ENCODE measurements at regions not wholly inside any gene's neighbourhood (a gene's known extent, or its start where the extent isn't known, plus 50 kb on each side); places are given as distances from the start of the nearest gene placed in this dataset.
A peak's percentile ranks its signal among the peaks of the same experiment; 100 is the strongest.

DNA sequence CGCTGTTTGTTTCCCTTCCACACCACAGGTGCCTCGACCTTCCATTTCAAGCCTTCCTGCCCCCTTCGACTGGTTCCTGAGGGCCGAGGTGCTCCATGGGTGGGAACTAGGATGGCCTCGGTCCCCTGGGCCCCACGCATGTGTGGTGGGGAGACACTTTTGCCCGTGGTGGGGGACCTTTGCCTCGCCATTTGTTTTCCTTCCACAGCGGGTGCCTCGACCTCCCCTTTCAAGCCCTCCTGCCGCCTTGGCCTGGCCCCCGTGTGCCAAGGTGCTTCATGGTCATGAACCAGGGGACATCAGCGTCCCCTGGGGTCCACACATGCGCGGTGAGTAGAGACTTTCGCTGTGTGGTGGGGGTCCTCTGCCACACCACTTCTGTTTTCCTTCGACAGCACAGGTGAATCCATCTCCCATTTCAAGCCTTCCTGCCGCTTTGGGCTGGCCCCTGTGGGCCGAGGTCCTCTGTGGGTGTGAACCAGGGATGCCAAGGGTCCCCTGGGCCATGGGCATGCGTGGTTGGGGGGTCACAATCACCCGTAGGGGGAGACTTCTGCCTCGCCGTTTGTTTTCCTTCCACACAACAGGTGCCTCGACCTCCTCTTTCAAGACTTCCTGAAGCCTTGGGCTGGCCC, 364.4 kb downstream of the ALG10 start:
- no peaks in the 10 kb centered on the region for H3K36me3 Mint-ChIP-seq
- Histone ChIP-seq H3K27ac (ENCODE audit: low read depth, low read length) (no peak overlapping the region), H3K36me3 (ENCODE audit: insufficient read depth, low read length) (no peaks in the 10 kb centered on the region), H3K9me3 (ENCODE audit: control insufficient read depth in 1 of 2, low read length in 2 of 2) (no peaks in the 10 kb centered on the region), H3K27me3 (ENCODE audit: insufficient read depth, low read length) (no peaks in the 10 kb centered on the region), H3K4me1 (ENCODE audit: insufficient read depth, low read length) (no peaks in the 10 kb centered on the region), H3K4me3 (ENCODE audit: low read length in 2 of 2) (no peak overlapping the region)
- no peak overlapping the region for H3K27ac Mint-ChIP-seq
- CTCF ChIA-PET (ENCODE audit: partially characterized antibody): no interaction called here
- no peaks in the 10 kb centered on the region for H3K27me3 Mint-ChIP-seq
- DNase-seq: peak in 1 of 5 donors; percentile 17
- H3K4me1 Mint-ChIP-seq: no peaks in the 10 kb centered on the region
- peaks cover 0 to 38% (median 22%) of the 10 kb centered on the region in 8 donors for H3K9me3 Mint-ChIP-seq
- H3K4me3 Mint-ChIP-seq: no peak overlapping the region
- intact Hi-C loops (cut with micrococcal nuclease): no loop called here
- POLR2A ChIA-PET (ENCODE audit: partially characterized antibody): no interaction called here

DNA sequence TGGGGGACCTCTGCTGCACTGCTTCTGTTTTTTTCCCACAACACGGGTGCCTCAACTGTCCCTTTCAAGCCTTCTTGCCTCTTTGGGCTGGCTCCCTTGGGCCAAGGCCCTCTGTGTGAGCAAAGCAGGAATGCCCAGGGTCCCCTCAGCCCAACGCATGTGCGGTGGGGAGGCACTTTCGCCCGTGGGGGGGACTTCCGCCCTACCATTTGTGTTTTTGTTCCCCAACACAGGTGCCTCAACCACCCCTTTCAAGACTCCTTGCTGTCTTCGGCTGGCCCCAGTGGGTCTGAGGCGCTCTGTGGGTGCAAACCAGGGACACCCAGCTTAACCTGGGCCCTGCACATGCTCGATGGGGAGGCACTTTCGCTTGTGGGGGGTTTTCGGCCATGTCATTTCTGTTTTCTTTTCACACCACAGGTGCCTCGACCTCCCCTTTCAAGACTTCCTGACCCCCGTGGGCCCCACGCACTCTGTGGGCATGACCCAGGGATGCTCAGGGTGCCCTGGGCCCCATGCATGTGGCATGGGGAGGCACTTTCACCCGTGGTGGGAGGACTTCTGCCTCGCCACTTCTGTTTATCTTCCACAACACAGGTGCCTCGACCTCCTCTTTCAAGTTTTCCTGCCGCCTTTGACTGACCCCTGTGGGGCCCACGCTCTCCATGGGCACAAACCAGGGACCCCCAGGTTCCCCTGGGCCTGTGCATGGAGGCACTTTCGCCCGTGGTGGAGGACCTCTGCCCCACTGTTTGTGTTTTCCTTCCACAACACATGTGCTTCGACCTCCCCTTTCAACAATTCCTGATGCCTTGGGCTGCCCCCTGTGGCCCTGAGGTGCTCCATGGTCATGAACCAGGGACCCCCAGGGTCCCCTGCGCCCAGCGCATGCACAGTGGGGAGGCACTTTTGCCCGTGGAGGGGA, 365.7 kb downstream of the ALG10 start:
- H3K4me3 ChIP-seq (ENCODE audit: low read length in 2 of 2): no peak overlapping the region
- H3K27ac ChIP-seq (ENCODE audit: low read depth, low read length): no peak overlapping the region
- no peak overlapping the region for H3K27ac Mint-ChIP-seq
- H3K4me1 ChIP-seq (ENCODE audit: insufficient read depth, low read length): no peaks in the 10 kb centered on the region
- H3K4me3 Mint-ChIP-seq: no peak overlapping the region
- H3K27me3 Mint-ChIP-seq: no peaks in the 10 kb centered on the region
- no peaks in the 10 kb centered on the region for H3K27me3 ChIP-seq (ENCODE audit: insufficient read depth, low read length)
- ChIA-PET CTCF (ENCODE audit: partially characterized antibody) (no interaction called here), POLR2A (ENCODE audit: partially characterized antibody) (no interaction called here)
- H3K9me3 ChIP-seq (ENCODE audit: control insufficient read depth in 1 of 2, low read length in 2 of 2): no peaks in the 10 kb centered on the region
- no peaks in the 10 kb centered on the region for H3K36me3 Mint-ChIP-seq
- intact Hi-C loops (cut with micrococcal nuclease): no loop called here
- DNase-seq: peak in 1 of 5 donors; percentile 20
- peaks cover 0 to 35% (median 20%) of the 10 kb centered on the region in 8 donors for H3K9me3 Mint-ChIP-seq
- no peaks in the 10 kb centered on the region for H3K4me1 Mint-ChIP-seq
- H3K36me3 ChIP-seq (ENCODE audit: insufficient read depth, low read length): no peaks in the 10 kb centered on the region

DNA sequence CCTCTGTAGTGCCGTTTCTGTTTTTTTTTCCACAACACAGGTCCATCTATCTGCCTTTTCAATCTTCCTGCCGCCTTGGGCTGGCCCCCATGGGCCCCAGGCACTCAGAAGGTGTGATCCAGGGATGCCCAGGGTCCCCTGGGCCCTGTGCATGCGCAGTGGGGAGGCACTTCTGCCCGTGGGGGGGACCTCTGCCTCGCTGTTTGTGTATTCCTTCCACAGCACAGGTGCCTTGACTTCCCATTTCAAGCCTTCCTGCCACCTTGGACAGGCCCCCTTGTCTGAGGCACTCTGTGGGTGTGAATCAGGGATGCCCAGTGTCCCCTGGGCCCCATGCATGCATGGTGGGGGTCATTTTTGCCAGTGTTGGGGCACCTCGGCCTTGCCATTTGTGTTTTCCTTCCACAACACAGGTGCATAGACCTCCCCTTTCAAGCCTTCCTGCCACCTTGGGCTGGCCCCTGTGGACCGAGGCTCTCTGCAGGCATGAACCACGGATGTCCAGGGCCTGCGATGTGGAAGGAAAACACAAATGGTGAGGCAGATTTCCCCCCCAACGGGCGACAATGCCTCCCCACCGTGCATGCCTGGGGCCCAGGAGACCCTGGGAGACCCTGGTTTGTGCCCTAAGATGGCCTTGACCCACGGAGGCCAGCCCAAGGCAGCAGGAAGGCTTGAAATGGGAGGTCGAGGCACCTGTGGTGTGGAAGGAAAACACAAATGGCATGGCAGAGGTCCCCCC, 366.5 kb downstream of the ALG10 start:
- H3K36me3 ChIP-seq (ENCODE audit: insufficient read depth, low read length): no peaks in the 10 kb centered on the region

DNA sequence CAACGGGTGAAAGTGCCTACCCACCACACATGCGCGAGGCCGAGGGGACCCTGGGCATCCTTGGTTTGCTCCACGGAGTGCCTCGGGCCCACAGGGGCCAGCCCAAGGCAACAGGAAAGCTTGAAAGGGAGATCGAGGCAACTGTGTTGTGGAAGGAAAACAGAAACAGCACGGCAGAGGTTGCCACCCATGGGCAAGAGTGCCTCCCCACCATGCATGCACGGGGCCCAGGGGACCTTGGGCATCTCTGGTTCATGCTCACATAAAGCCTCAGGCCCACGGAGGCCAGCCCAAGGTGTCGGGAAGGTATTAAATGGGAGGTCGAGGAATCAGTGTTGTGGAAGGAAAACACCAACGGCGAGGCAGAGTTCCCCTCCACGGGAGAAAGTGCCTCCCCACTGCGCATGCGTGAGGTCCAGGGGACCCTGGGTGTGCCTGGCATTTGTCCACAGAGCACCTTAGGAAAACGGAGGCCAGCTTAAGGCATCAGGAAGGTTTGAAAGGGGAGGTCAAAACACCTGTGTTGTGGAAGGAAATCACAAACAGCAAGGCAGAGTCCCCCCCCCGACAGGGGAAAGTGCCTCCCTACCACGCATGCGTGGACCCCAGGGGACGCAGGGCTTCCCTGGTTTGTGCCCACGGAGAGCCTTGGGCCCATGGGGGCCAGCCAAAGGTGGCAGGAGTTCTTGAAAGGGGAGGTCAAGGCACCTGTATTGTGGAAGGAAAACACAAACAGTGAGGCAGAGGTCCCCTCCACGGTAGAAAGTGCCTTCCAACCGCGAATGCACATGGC, 367.3 kb downstream of the ALG10 start:
- Histone ChIP-seq H3K36me3 (ENCODE audit: insufficient read depth, low read length) (no peaks in the 10 kb centered on the region), H3K9me3 (ENCODE audit: control insufficient read depth in 1 of 2, low read length in 2 of 2) (no peaks in the 10 kb centered on the region), H3K27ac (ENCODE audit: low read depth, low read length) (no peak overlapping the region), H3K27me3 (ENCODE audit: insufficient read depth, low read length) (no peaks in the 10 kb centered on the region), H3K4me3 (ENCODE audit: low read length in 2 of 2) (no peak overlapping the region), H3K4me1 (ENCODE audit: insufficient read depth, low read length) (no peaks in the 10 kb centered on the region)
- no peak for DNase-seq
- intact Hi-C loops (cut with micrococcal nuclease): no loop called here
- POLR2A ChIA-PET (ENCODE audit: partially characterized antibody): no interaction called here
- H3K4me3 Mint-ChIP-seq: no peak overlapping the region
- H3K27ac Mint-ChIP-seq: no peak overlapping the region
- CTCF ChIA-PET (ENCODE audit: partially characterized antibody): no interaction called here
- no peaks in the 10 kb centered on the region for H3K4me1 Mint-ChIP-seq
- no peaks in the 10 kb centered on the region for H3K27me3 Mint-ChIP-seq
- no peaks in the 10 kb centered on the region for H3K36me3 Mint-ChIP-seq
- peaks cover 0 to 40% (median 21%) of the 10 kb centered on the region in 8 donors for H3K9me3 Mint-ChIP-seq

More for the DNA sequence above, 366.5 kb downstream of the ALG10 start:
- intact Hi-C loops (cut with micrococcal nuclease): no loop called here
- no peak overlapping the region for H3K27ac Mint-ChIP-seq
- no peaks in the 10 kb centered on the region for H3K36me3 Mint-ChIP-seq
- no peak overlapping the region for H3K27ac ChIP-seq (ENCODE audit: low read depth, low read length)
- H3K27me3 Mint-ChIP-seq: no peaks in the 10 kb centered on the region
- H3K9me3 Mint-ChIP-seq: peaks cover 0 to 37% (median 19%) of the 10 kb centered on the region in 8 donors
- H3K4me3 ChIP-seq (ENCODE audit: low read length in 2 of 2): no peak overlapping the region
- CTCF ChIA-PET (ENCODE audit: partially characterized antibody): no interaction called here
- H3K4me1 ChIP-seq (ENCODE audit: insufficient read depth, low read length): no peaks in the 10 kb centered on the region
- H3K4me3 Mint-ChIP-seq: no peak overlapping the region
- no peaks in the 10 kb centered on the region for H3K9me3 ChIP-seq (ENCODE audit: control insufficient read depth in 1 of 2, low read length in 2 of 2)
- peak in 1 of 5 donors; percentile 35 for DNase-seq
- H3K4me1 Mint-ChIP-seq: no peaks in the 10 kb centered on the region
- POLR2A ChIA-PET (ENCODE audit: partially characterized antibody): no interaction called here
- no peaks in the 10 kb centered on the region for H3K27me3 ChIP-seq (ENCODE audit: insufficient read depth, low read length)

DNA sequence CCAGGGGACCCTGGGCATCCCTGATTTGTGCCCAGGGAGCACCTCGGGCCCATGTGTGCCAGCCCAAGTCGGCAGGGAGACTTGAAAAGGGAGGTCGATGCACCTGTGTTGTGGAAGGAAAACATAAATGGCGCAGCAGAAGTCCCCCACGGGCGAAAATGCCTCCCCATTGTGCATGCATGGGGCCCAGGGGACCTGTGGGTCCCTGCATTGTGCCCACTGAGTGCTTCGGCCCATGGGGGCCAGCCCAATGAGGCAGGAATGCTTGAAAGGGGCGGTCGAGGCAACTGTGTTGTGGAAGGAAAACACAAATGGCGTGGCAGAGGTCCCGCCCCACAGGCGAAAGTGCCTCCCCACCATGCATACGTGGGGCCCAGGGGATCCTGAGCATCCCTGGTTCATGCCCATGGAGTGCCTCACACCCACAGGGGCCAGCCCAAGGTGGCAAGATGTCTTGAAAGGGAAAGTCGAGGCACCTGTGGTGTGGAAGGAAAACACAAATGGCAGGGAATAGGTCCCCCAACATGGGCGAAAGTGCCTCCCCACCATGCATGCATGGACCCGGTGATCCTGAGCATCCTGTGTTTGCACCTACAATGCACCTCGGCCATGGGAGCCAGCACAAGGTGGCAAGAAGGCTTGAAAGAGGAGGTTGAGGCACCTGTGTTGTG, 368.0 kb downstream of the ALG10 start:
- CTCF ChIA-PET (ENCODE audit: partially characterized antibody): no interaction called here
- peak in 1 of 5 donors; percentile 29 for DNase-seq
- no peaks in the 10 kb centered on the region for H3K27me3 Mint-ChIP-seq
- no peaks in the 10 kb centered on the region for H3K4me1 Mint-ChIP-seq
- H3K4me3 Mint-ChIP-seq: no peak overlapping the region
- peaks cover 0 to 38% (median 19%) of the 10 kb centered on the region in 8 donors for H3K9me3 Mint-ChIP-seq
- H3K4me1 ChIP-seq (ENCODE audit: insufficient read depth, low read length): no peaks in the 10 kb centered on the region
- POLR2A ChIA-PET (ENCODE audit: partially characterized antibody): no interaction called here
- no peak overlapping the region for H3K27ac Mint-ChIP-seq
- H3K36me3 Mint-ChIP-seq: no peaks in the 10 kb centered on the region
- H3K9me3 ChIP-seq (ENCODE audit: control insufficient read depth in 1 of 2, low read length in 2 of 2): no peaks in the 10 kb centered on the region
- intact Hi-C loops (cut with micrococcal nuclease): no loop called here
- no peaks in the 10 kb centered on the region for H3K36me3 ChIP-seq (ENCODE audit: insufficient read depth, low read length)
- no peak overlapping the region for H3K4me3 ChIP-seq (ENCODE audit: low read length in 2 of 2)
- no peaks in the 10 kb centered on the region for H3K27me3 ChIP-seq (ENCODE audit: insufficient read depth, low read length)
- no peak overlapping the region for H3K27ac ChIP-seq (ENCODE audit: low read depth, low read length)

DNA sequence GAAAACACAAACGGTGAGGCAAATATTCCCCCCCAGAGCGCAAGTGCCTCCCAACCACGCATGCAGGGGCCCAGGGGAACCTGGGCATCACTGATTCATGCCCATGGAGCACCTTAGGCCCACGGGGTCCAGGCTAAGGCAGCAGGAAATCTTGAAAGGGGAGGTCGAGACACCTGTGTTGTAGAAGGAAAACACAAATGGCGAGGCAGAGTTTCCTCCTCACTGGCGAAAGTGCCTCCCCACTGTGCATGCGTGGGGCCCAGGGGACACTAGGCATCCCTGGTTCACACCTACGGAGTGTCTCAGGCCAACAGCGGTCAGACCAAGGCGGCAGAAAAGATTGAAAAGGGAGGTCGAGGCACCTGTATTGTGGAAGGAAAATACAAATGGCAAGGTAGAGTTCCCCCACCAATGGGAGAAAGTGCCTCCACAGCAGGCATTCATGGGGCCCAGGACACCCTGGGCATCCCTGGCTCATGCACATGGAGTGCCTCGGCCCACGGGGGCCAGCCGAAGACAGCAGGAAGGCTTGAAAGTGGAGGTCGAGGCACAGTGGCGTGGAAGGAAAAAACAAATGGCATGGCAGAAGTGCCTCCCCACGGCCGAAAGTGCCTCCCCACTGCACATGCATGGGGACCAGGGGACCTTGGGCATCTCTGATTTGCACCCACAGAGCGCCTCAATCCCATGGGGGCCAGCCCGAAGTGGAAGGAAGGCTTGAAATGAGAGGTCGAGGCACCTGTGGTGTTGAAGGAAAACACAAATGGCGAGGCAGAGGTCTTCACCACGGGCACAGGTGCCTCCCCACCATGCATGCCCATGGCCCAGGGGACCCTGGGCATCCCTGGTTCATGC, 368.8 kb downstream of the ALG10 start:
- H3K36me3 ChIP-seq (ENCODE audit: insufficient read depth, low read length): no peaks in the 10 kb centered on the region
- no peak overlapping the region for H3K4me3 ChIP-seq (ENCODE audit: low read length in 2 of 2)
- no peak overlapping the region for H3K27ac ChIP-seq (ENCODE audit: low read depth, low read length)
- Mint-ChIP-seq H3K4me3 (peak overlapping the region in 1 of 8 donors; percentile 4), H3K9me3 (peaks cover 0 to 38% (median 19%) of the 10 kb centered on the region in 8 donors), H3K36me3 (no peaks in the 10 kb centered on the region), H3K27ac (no peak overlapping the region), H3K27me3 (no peaks in the 10 kb centered on the region), H3K4me1 (no peaks in the 10 kb centered on the region)
- intact Hi-C loops (cut with micrococcal nuclease): no loop called here
- no peaks in the 10 kb centered on the region for H3K4me1 ChIP-seq (ENCODE audit: insufficient read depth, low read length)
- H3K9me3 ChIP-seq (ENCODE audit: control insufficient read depth in 1 of 2, low read length in 2 of 2): no peaks in the 10 kb centered on the region
- ChIA-PET POLR2A (ENCODE audit: partially characterized antibody) (no interaction called here), CTCF (ENCODE audit: partially characterized antibody) (no interaction called here)
- H3K27me3 ChIP-seq (ENCODE audit: insufficient read depth, low read length): no peaks in the 10 kb centered on the region
- peak in 1 of 5 donors; percentile 24 for DNase-seq
